CD14-positive monocyte (primary cell): ENCODE measurements at regions not wholly inside any gene's neighbourhood (a gene's known extent, or its start where the extent isn't known, plus 50 kb on each side); places are given as distances from the start of the nearest gene placed in this dataset.

Experiments used
- DNase-seq, 3 donors: peaks; one replicate each; pipeline ENCODE4 v3.0.0-alpha.2; 2011 to 2022
- H2AFZ ChIP-seq: 2 replicates; pipeline ENCODE4 v1.6.0; 2012; ENCODE audit warnings: mild to moderate bottlenecking, low read depth, low read length, inconsistent platforms; ENCODE audit not compliant: insufficient read depth, poor library complexity, severe bottlenecking
- H3K27ac ChIP-seq, 2 donors: 1 replicate in 1 of 2; 2 replicates in 1 of 2; pipeline ENCODE4 v1.5.1; 2012 to 2013; ENCODE audit warnings: low read length in 2 of 2, control low read depth in 1 of 2, inconsistent platforms in 1 of 2, low read depth in 1 of 2, mild to moderate bottlenecking in 1 of 2
- H3K27me3 ChIP-seq, 2 donors: one replicate each; pipeline versions ENCODE4 v1.6.0 to v1.6.1; 2011 to 2013; ENCODE audit warnings: low read length in 2 of 2; ENCODE audit not compliant: control insufficient read depth in 2 of 2, insufficient read depth in 2 of 2
- H3K36me3 ChIP-seq, 2 donors: replicated peaks in 1 of 2; 1 replicate in 1 of 2; 2 replicates in 1 of 2; pipeline versions ENCODE4 v1.5.1 to v1.6.1; 2012 to 2013; ENCODE audit warnings: low read length in 2 of 2, control low read depth in 1 of 2, inconsistent platforms in 1 of 2, mild to moderate bottlenecking in 1 of 2; ENCODE audit not compliant: insufficient read depth in 2 of 2, control insufficient read depth in 1 of 2
- H3K4me1 ChIP-seq, 2 donors: 1 replicate in 1 of 2; 2 replicates in 1 of 2; pipeline versions ENCODE4 v1.5.1 to v1.6.1; 2012 to 2013; ENCODE audit warnings: low read length in 2 of 2, control low read depth in 1 of 2, inconsistent platforms in 1 of 2, mild to moderate bottlenecking in 1 of 2, moderate library complexity in 1 of 2; ENCODE audit not compliant: insufficient read depth in 2 of 2, control insufficient read depth in 1 of 2
- H3K4me2 ChIP-seq: replicated peaks from 2 replicates; pipeline ENCODE3; 2012; ENCODE audit warnings: low read length, moderate library complexity, mild to moderate bottlenecking; ENCODE audit not compliant: poor library complexity, severe bottlenecking; ENCODE audit errors: extremely low read depth
- H3K4me3 ChIP-seq, 3 experiments: fragments of 200-600 bp in 1 of 3; sonication (generic) in 1 of 3; replicated peaks in 1 of 3; 1 replicate in 2 of 3; 2 replicates in 1 of 3; pipeline ENCODE4 v1.5.1; 2011 to 2013; ENCODE audit warnings: low read length in 3 of 3, mild to moderate bottlenecking in 3 of 3, control low read depth in 2 of 3, low read depth in 2 of 3, inconsistent platforms in 1 of 3, moderate library complexity in 1 of 3
- H3K79me2 ChIP-seq: 2 replicates; pipeline ENCODE4 v1.6.0; 2012; ENCODE audit warnings: mild to moderate bottlenecking, control low read depth, inconsistent platforms, low read length, moderate library complexity; ENCODE audit not compliant: insufficient read depth
- H3K9ac ChIP-seq: 2 replicates; pipeline ENCODE4 v1.6.0; 2017; ENCODE audit warnings: low read length, mild to moderate bottlenecking; ENCODE audit not compliant: insufficient read depth, poor library complexity, severe bottlenecking
- H3K9me3 ChIP-seq, 2 donors: replicated peaks in 1 of 2; 1 replicate in 1 of 2; 2 replicates in 1 of 2; pipeline versions ENCODE4 v1.5.1 to v1.6.1; 2012 to 2013; ENCODE audit warnings: low read length in 2 of 2, control low read depth in 1 of 2; ENCODE audit not compliant: control insufficient read depth in 1 of 2, insufficient read depth in 1 of 2
- H4K20me1 ChIP-seq: 2 replicates; pipeline ENCODE4 v1.6.0; 2012; ENCODE audit warnings: mild to moderate bottlenecking, low read length, control low read depth, moderate library complexity; ENCODE audit not compliant: insufficient read depth
- H3K27ac Mint-ChIP-seq, 7 donors: one replicate each; pipeline ENCODE4 v1.8.0; 2020; ENCODE audit warnings: mild to moderate bottlenecking in 7 of 7, mixed read lengths in 7 of 7, moderate library complexity in 6 of 7, inconsistent platforms in 2 of 7
- H3K27me3 Mint-ChIP-seq, 3 donors: one replicate each; pipeline ENCODE4 v1.8.0; 2021 to 2022; ENCODE audit warnings: low read depth in 3 of 3, mild to moderate bottlenecking in 3 of 3, mixed read lengths in 3 of 3, moderate library complexity in 3 of 3, inconsistent platforms in 1 of 3
- H3K36me3 Mint-ChIP-seq, 2 donors: one replicate each; pipeline ENCODE4 v1.8.0; 2020; ENCODE audit warnings: mixed read lengths in 2 of 2, inconsistent platforms in 1 of 2, mild to moderate bottlenecking in 1 of 2
- H3K4me1 Mint-ChIP-seq: one replicate; pipeline ENCODE4 v1.8.0; 2020; ENCODE audit warnings: mild to moderate bottlenecking, mixed read lengths
- H3K4me3 Mint-ChIP-seq, 2 donors: one replicate each; pipeline ENCODE4 v1.8.0; 2020; ENCODE audit warnings: mild to moderate bottlenecking in 2 of 2, mixed read lengths in 2 of 2, moderate library complexity in 1 of 2
- H3K9me3 Mint-ChIP-seq, 7 donors: one replicate each; pipeline ENCODE4 v1.8.0; 2020 to 2022; ENCODE audit warnings: mixed read lengths in 7 of 7, mild to moderate bottlenecking in 6 of 7, moderate library complexity in 6 of 7, inconsistent platforms in 2 of 7
- CTCF ChIP-seq: fragments of 200-600 bp; IDR thresholded peaks from one replicate; pipeline ENCODE4 v1.8.0; 2022; ENCODE audit warnings: antibody characterized with exemption, mild to moderate bottlenecking
- WGBS: methylation state at CpG from one replicate; pipeline ENCODE4 v1.1.5; 2013; ENCODE audit warnings: missing lambda C conversion rate; ENCODE audit not compliant: insufficient coverage; 5-methylcytosine and 5-hydroxymethylcytosine counted together
- intact Hi-C, 2 donors: fragments of 100-400 bp; cut with micrococcal nuclease; formaldehyde crosslinking; loops; one replicate each; pipeline versions ENCODE4 v1.15.0 to v1.15.1; 2023

DNA sequence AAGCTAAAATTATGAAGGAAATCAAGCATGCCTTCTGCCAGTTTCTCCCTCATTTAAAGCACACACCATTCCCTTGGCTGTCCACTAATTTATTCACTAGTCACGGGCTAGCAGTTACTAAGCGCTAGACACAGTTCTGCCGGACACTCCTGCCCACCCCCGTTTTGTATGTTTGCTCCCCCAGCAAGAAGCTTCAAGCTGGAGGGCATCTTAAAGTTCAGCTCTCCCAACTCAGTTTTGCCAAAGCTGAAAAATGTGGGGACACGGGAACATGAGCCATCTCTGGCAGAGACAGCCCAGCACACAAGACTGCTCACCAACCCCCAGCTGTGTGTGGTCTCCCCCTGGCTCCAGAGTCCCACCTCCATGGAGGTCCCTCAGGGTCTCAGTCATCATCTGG is 263.6 kb downstream of the BRD1 start:
- no peak overlapping the region for H3K4me3 Mint-ChIP-seq

DNA sequence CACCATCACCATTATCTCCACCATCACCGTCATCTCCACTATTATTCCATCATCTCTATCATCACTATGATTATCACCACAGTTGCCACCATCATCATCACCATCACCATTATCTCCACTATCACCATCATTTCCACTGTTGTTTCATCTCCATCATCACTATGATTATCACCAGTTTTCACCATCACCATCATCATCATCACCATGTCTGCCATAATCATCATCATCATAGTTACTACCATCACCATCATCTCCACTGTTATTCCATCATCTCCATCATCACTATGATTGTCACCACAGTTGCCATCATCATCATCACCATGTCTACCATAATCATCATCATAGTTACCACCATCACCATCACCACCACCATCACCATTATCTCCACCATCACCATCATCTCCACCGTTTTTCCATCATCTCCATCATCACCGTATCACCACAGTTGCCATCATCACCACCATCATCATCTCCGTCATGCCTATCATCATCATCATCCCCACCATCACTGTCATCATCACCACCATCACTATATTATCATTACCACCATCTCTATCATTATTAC is 264.9 kb downstream of the BRD1 start:
- H3K4me1 ChIP-seq, result no peaks in the 10 kb centered on the region
- no peak overlapping the region for H3K27ac Mint-ChIP-seq
- H3K9me3 Mint-ChIP-seq, result peaks cover 0 to 20% (median 10%) of the 10 kb centered on the region in 7 donors
- H4K20me1 ChIP-seq, result no peaks in the 10 kb centered on the region
- no peaks in the 10 kb centered on the region for H3K4me1 Mint-ChIP-seq
- H3K4me2 ChIP-seq, result no peak overlapping the region
- DNase-seq, result no peak
- no peaks in the 10 kb centered on the region for H3K79me2 ChIP-seq
- H3K9me3 ChIP-seq, result peaks cover 6 to 8% of the 10 kb centered on the region in 2 donors
- peaks cover 8 to 12% of the 10 kb centered on the region in 2 donors for H3K36me3 Mint-ChIP-seq
- no peaks in the 10 kb centered on the region for H3K36me3 ChIP-seq
- no peak overlapping the region for H3K27ac ChIP-seq
- H3K27me3 Mint-ChIP-seq, result peaks cover 0 to 3% (median 0%) of the 10 kb centered on the region in 3 donors
- no peaks in the 10 kb centered on the region for H3K27me3 ChIP-seq
- intact Hi-C loops, result no loop called here
- no peak overlapping the region for H3K4me3 ChIP-seq
- no peak overlapping the region for H3K9ac ChIP-seq
- H2AFZ ChIP-seq, result no peak overlapping the region
- 95% methylated on average over 4 of the region's 4 CpGs for WGBS
- no peak for TF ChIP-seq CTCF
- H3K4me3 Mint-ChIP-seq, result no peak overlapping the region

More for the DNA sequence above, 263.6 kb downstream of the BRD1 start:
- Histone ChIP-seq H3K9ac (no peak overlapping the region), H2AFZ (no peak overlapping the region), H3K27ac (no peak overlapping the region), H3K36me3 (no peaks in the 10 kb centered on the region), H3K4me2 (no peak overlapping the region), H3K27me3 (no peaks in the 10 kb centered on the region), H3K9me3 (peaks cover 6 to 8% of the 10 kb centered on the region in 2 donors), H3K79me2 (no peaks in the 10 kb centered on the region), H4K20me1 (peaks cover under 1% of the 10 kb centered on the region), H3K4me3 (no peak overlapping the region), H3K4me1 (no peaks in the 10 kb centered on the region)
- Mint-ChIP-seq H3K4me1 (no peaks in the 10 kb centered on the region), H3K27ac (no peak overlapping the region), H3K36me3 (peaks cover 4 to 10% of the 10 kb centered on the region in 2 donors), H3K27me3 (peaks cover 0 to 3% (median 0%) of the 10 kb centered on the region in 3 donors), H3K9me3 (peaks cover 0 to 15% (median 8%) of the 10 kb centered on the region in 7 donors)
- DNase-seq, result no peak
- intact Hi-C loops, result no loop called here
- TF ChIP-seq CTCF, result no peak
- 98% methylated on average over 5 of the region's 5 CpGs for WGBS
